HG03457 (cell line): ENCODE measurements at regions not wholly inside any gene's neighbourhood (a gene's known extent, or its start where the extent isn't known, plus 50 kb on each side); places are given as distances from the start of the nearest gene placed in this dataset.

Experiments
- ATAC-seq: cut with Tn5 transposase; IDR thresholded peaks from one replicate; pipeline ENCODE4 v1.9.1; 2021; ENCODE audit warnings: moderate number of reproducible peaks; ENCODE audit not compliant: unreplicated experiment

- ATAC-seq = no peak
These were observed 451.8 kb upstream of the NRXN1 start for GRCh38 chr2:51483720-51484119.

DNA sequence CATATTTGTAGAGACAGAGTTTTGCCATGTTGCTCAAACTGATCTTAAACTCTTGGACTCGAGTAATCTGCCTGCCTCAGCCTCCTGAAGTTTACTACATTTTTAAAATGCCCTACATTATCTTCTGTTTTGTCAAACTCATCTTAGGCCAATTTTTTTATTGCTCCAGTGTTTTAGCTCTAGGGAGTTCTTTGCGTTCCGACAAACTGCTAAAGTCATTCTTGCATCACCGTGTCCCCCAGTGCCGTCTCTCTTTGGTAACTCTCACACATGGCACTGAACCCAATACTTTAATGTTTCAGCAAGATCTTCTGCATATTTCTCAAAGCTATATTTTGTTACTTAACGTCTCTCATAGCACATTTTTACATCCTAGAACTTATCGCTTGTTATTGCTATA, 440.9 kb upstream of the NRXN1 start:
- no peak for ATAC-seq

DNA sequence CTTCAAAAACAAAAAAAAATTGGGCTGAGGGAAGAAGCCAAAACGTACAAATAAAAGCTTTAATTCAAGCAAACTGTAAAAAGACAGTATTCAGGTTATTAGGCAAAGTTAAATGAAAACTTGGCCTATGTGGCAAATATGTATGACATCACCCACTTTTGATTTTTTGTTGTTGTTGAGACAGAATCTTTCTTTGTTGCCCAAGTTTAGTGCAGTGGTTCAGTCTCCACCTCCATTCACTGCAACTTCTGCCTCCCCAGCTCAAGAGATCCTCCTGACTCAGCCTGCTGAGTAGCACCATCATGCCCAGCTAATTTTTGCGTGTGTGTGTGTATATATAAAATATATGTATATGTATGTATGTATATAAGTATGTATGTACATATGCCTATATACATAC, 440.4 kb upstream of the NRXN1 start:
- ATAC-seq = no peak

GRCh38 chr2:51469102-51469501, 437.2 kb upstream of the NRXN1 start:
- no peak for ATAC-seq

DNA sequence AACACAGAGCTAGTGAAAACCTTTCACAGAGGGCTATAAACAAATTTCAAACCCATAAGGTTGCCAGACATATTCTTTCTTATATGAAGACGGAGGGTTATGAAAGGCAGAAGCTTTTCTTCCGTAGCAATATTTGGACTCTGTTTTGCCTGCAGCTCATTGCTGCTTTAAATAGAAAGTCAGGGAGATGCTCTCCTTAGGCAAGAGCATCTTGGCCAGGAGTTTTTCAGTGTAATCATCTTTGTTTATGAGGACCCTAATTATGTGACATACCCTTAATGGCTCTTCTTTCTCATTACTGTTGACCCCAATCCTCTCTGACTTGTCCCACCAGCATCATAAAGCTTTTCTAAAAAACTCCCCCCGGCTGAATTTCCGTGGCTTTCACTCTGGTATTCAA, 433.4 kb upstream of the NRXN1 start:
- no peak for ATAC-seq

GRCh38 chr2:51454177-51454576, 422.2 kb upstream of the NRXN1 start:
- no peak for ATAC-seq

DNA sequence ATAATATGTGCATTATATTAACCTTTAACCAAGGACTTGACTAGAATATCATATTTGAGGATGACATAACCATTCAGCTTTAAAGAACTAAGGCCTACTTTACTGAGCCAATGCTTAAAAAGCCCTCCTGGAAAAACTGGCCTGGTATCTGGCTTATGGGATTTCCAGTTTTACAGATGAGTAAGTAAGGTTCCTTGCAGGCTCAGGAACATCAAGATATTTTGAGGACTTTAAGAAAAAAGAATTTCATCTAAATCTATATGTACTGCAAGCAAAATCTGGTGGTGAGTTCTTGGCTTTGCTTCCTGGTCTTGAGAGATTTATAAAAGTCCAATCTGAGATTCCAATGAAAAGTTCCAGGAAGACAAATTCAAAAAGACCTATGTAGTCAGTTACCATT, 417.0 kb upstream of the NRXN1 start:
- no peak for ATAC-seq

GRCh38 chr2:51441786-51442185, 409.9 kb upstream of the NRXN1 start:
- no peak for ATAC-seq

DNA sequence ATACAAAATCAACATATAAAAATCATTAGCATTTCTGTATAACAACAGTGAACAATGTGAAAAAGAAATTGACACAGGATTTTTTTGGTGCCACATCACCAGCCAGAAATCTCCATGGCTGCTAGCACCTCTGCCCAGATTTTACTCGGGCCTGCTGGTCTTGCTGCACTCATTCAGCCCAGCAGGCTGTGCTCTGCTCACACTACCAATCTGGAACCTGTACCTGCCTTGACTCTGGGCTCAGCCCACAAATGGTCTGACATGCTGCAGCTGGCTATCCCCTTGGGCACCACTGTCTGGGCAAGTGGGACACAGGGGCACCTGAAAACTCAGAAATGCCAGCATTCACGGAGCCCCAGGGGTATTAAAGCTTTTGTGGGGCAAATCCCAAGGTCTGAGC, 392.5 kb upstream of the NRXN1 start:
- no peak for ATAC-seq

- ATAC-seq = no peak
These were observed 388.6 kb upstream of the NRXN1 start for GRCh38 chr2:51420511-51420910.

GRCh38 chr2:51413726-51414125, 381.8 kb upstream of the NRXN1 start:
- ATAC-seq = no peak

DNA sequence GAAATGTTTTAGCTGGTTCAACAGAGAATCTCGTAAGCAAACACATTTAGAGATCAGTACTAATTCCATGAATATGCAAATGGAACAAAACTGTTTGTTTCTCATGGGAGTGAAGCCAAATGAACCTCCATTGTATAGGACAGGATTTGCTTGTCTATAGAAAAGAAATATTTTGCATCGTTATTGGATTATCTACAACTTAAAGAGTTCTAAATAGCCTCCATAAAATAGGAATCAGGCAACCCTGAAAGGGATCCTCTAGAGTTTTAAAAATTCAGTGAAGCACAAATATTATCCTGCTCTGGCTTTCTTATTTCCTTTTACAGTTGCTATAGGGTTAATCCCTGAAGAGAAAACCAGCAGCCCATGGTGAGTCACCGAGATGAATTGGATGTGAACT, 378.4 kb upstream of the NRXN1 start:
- ATAC-seq = no peak

DNA sequence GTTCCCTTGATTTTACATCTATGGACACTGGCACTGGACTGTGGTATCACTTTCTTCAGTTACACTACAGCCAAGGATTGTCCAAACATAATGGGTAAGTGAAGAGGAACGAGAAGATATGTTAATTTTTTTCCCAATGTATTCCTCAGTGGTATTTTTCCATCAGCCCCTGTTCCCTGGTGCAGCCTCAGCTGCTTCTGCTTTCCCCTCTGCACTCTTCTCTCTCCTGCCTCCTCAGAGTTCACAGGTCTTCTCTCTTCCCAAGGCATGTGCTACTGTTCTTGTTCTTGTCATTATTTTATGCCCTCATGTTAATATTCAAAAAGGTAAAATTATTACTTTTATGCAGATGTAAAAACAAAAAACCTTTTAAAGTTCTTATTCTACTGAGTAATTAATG, 378.0 kb upstream of the NRXN1 start:
- ATAC-seq = no peak

DNA sequence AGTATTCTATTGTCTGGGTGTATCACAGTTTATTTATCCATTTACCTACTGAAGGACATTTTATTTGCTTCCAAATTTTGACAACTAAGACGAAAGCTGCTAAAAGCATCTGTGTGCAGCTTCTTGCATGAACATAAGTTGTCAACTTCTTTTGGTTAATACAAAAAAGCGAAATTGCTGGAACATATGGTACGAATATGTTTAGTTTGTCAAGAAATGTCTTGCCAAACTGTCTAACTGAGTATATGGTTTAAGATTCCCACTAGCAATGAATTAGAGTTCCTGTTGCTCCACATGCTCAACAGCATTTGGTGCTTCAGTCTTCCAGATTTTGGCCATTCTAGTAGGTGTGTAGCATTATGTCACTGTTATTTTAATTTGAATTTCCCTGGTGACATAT, 372.3 kb upstream of the NRXN1 start:
- no peak for ATAC-seq

GRCh38 chr2:51401546-51401945, 369.6 kb upstream of the NRXN1 start:
- ATAC-seq = no peak

DNA sequence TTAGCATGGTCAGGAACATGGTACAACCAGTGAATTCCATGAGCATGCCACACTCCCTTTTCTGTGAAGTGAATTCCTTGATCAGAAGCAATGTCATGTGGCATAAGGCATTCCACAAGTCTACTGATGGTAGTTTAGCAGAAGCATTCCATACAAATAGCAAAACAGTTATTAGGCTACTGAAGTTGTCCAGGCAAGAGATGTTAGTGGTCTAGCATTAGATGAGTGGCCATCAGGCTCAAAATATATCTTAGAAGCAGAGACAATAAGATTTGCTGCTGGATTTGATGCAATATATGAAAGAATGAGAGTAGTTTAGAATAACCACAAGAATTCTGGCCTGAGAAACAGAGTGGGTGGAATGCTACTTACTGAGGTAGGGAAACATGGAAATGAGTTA, 355.3 kb upstream of the NRXN1 start:
- no peak for ATAC-seq

DNA sequence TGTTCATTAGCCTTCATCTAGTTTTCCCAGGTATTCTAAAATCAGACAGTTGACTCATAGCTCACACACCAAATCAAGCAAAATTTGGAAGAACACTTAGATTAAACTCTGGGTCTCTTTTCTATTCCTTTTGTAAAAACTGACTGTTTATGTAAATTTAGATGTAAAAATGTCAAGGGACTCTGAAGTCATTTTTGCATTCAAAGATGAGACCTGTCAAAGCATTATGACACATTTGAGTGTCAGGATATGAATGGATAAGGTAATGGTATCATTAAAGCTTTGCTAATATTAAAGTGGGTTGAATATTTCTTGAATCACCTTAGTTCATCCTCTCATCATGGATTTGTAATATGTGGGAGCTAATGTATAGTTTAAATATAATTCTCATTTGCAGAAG, 348.1 kb upstream of the NRXN1 start:
- ATAC-seq = no peak

DNA sequence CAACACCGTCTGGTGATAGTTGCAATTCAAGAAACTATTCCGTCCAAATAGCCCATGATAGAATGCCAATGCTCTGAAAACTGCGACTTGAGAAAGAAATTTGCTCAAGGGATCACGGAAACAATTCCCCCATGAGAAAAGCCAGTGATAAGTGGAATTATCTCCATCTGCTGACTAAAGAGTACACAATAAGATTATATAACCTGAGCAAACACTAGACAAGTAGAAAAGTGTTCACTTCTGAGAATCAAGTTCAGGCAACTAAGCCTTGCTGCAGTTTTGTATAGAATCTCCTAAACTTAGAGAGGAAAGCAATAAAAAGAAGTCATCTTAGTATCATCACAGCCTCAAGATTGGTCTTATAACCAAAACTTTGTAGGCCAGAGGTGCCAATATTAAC, 336.3 kb upstream of the NRXN1 start:
- ATAC-seq = no peak

GRCh38 chr2:51350100-51350499, 318.2 kb upstream of the NRXN1 start:
- ATAC-seq = no peak

- ATAC-seq = no peak
These were observed 313.0 kb upstream of the NRXN1 start for GRCh38 chr2:51344886-51345285.

- no peak for ATAC-seq
These were observed 303.4 kb upstream of the NRXN1 start for GRCh38 chr2:51335087-51336058.

GRCh38 chr2:51329512-51329911, 297.6 kb upstream of the NRXN1 start:
- no peak for ATAC-seq

GRCh38 chr2:51324051-51324450, 292.1 kb upstream of the NRXN1 start:
- ATAC-seq = no peak
